Endothelial cell of umbilical vein (primary cell): ENCODE measurements at regions not wholly inside any gene's neighbourhood (a gene's known extent, or its start where the extent isn't known, plus 50 kb on each side); places are given as distances from the start of the nearest gene placed in this dataset.

Experiments used
- BruUV-seq: library from RNA; stranded (reverse); fragments of 400-500 nt; replicated peaks from 2 replicates; lab custom pipeline; 2021; lab: Mats Ljungman, UMichigan
- CTCF ChIA-PET: fragments of 300-600, 350-600 bp; sonication (Branson Sonifier 250); formaldehyde crosslinking; loops from one replicate; lab custom pipeline; 2021; ENCODE audit warnings: antibody characterized with exemption, inconsistent platforms; lab: Charles Lee
- POLR2A ChIA-PET: fragments of 300-600, 350-600 bp; sonication (Branson Sonifier 250); formaldehyde crosslinking; loops from one replicate; lab custom pipeline; 2021; ENCODE audit warnings: antibody characterized with exemption, inconsistent platforms; lab: Charles Lee
- DNase-seq: peaks from one replicate; pipeline ENCODE4 v3.0.0-alpha.2; 2011; ENCODE audit warnings: low read depth, low spot score
- FAIRE-seq: peaks from 2 replicates; lab custom pipeline; 2011; peaks lifted over from hg19 to GRCh38; lab: Jason Lieb, UNC
- H2AFZ ChIP-seq: 2 replicates; pipeline ENCODE4 v1.6.0; 2012; ENCODE audit warnings: low read depth, low read length, control low read depth, inconsistent platforms
- H3K27ac ChIP-seq: 2 replicates; pipeline ENCODE4 v1.5.1; 2011; ENCODE audit warnings: low read depth, mild to moderate bottlenecking, control low read depth, low read length, moderate library complexity; ENCODE audit not compliant: insufficient read depth
- H3K27me3 ChIP-seq, 2 experiments: 2 replicates each; pipeline versions ENCODE4 v1.6.0 to v1.6.1; 2011; ENCODE audit warnings: low read length in 2 of 2, mixed read lengths in 1 of 2; ENCODE audit not compliant: control insufficient read depth in 2 of 2, insufficient read depth in 2 of 2
- H3K36me3 ChIP-seq, 2 experiments: 2 replicates in 1 of 2; 3 replicates in 1 of 2; pipeline ENCODE4 v1.5.1; 2011; ENCODE audit warnings: low read length in 2 of 2, mild to moderate bottlenecking in 1 of 2, moderate library complexity in 1 of 2; ENCODE audit not compliant: control insufficient read depth in 2 of 2, insufficient read depth in 2 of 2; ENCODE audit errors: extremely low read depth in 1 of 2
- H3K4me1 ChIP-seq: 3 replicates; pipeline ENCODE4 v1.5.1; 2011; ENCODE audit warnings: mild to moderate bottlenecking, low read length; ENCODE audit not compliant: control insufficient read depth, insufficient read depth; ENCODE audit errors: extremely low read depth
- H3K4me2 ChIP-seq: 2 replicates; pipeline ENCODE4 v1.6.1; 2011; ENCODE audit warnings: low read length, control low read depth, mixed read lengths; ENCODE audit not compliant: insufficient read depth
- H3K4me3 ChIP-seq, 3 experiments: fragments of 200-600 bp in 1 of 3; sonication (generic), shearing (Covaris generic) in 1 of 3; replicated peaks in 1 of 3; 2 replicates each; pipeline ENCODE4 v1.5.1; 2011 to 2016; ENCODE audit warnings: control low read depth in 3 of 3, low read length in 3 of 3, mild to moderate bottlenecking in 2 of 3, inconsistent platforms in 1 of 3, low read depth in 1 of 3, moderate library complexity in 1 of 3; ENCODE audit not compliant: insufficient read depth in 1 of 3
- H3K79me2 ChIP-seq: 2 replicates; pipeline ENCODE4 v1.6.0; 2012; ENCODE audit warnings: low read length, inconsistent platforms; ENCODE audit not compliant: control insufficient read depth, insufficient read depth
- H3K9ac ChIP-seq: replicated peaks from 2 replicates; pipeline ENCODE3; 2011; ENCODE audit warnings: low read length, control low read depth; ENCODE audit not compliant: insufficient read depth; ENCODE audit errors: extremely low read depth
- H3K9me1 ChIP-seq: replicated peaks from 3 replicates; pipeline ENCODE4 v1.6.0; 2011; ENCODE audit warnings: mild to moderate bottlenecking, low read length; ENCODE audit not compliant: control insufficient read depth, insufficient read depth; ENCODE audit errors: extremely low read depth
- H3K9me3 ChIP-seq: replicated peaks from 2 replicates; pipeline ENCODE4 v1.5.1; 2012; ENCODE audit warnings: low read length, inconsistent platforms; ENCODE audit not compliant: control insufficient read depth, insufficient read depth
- H4K20me1 ChIP-seq: replicated peaks from 2 replicates; pipeline ENCODE3; 2011; ENCODE audit warnings: mild to moderate bottlenecking, low read length; ENCODE audit not compliant: control insufficient read depth, insufficient read depth; ENCODE audit errors: extremely low read depth
- CTCF ChIP-seq, 2 donors: IDR thresholded peaks; 1 replicate in 1 of 2; 2 replicates in 1 of 2; pipeline ENCODE4 v1.5.1; 2011; ENCODE audit warnings: low read length in 2 of 2, mild to moderate bottlenecking in 2 of 2, moderate library complexity in 2 of 2, control low read depth in 1 of 2, inconsistent platforms in 1 of 2, low read depth in 1 of 2; ENCODE audit not compliant: insufficient read depth in 1 of 2; ENCODE audit errors: extremely low read depth in 1 of 2
- EZH2 ChIP-seq: IDR thresholded peaks from 2 replicates; pipeline ENCODE4 v1.6.1; 2012; ENCODE audit warnings: borderline replicate concordance, low read depth, mild to moderate bottlenecking, moderate library complexity, low read length, inconsistent platforms; ENCODE audit not compliant: severe bottlenecking
- FOS ChIP-seq: IDR thresholded peaks from 2 replicates; pipeline ENCODE4 v1.6.1; 2011; ENCODE audit warnings: mild to moderate bottlenecking, low read length, moderate library complexity, borderline replicate concordance; ENCODE audit not compliant: insufficient read depth
- GATA2 ChIP-seq: IDR thresholded peaks from 2 replicates; pipeline ENCODE4 v1.7.0; 2011; ENCODE audit warnings: low read depth, mild to moderate bottlenecking, moderate library complexity, mixed read lengths, low read length; ENCODE audit not compliant: insufficient read length, insufficient read depth
- JUN ChIP-seq: IDR thresholded peaks from 2 replicates; pipeline ENCODE4 v1.6.1; 2011; ENCODE audit warnings: borderline replicate concordance, low read depth; ENCODE audit not compliant: insufficient read length, insufficient read depth
- MAX ChIP-seq: IDR thresholded peaks from 2 replicates; pipeline ENCODE4 v1.6.1; 2011; ENCODE audit not compliant: insufficient read depth, insufficient read length
- MYC ChIP-seq: IDR thresholded peaks from one replicate; pipeline ENCODE4 v1.6.1; 2011; ENCODE audit warnings: mild to moderate bottlenecking, low read depth, low read length
- POLR2A ChIP-seq: IDR thresholded peaks from 2 replicates; pipeline ENCODE4 v1.6.1; 2012; ENCODE audit warnings: low read depth, mild to moderate bottlenecking, control low read depth, low read length
- POLR2AphosphoS5 ChIP-seq: IDR thresholded peaks from 2 replicates; pipeline ENCODE4 v1.6.1; 2012; ENCODE audit warnings: low read depth, mild to moderate bottlenecking, control low read depth, low read length, moderate library complexity; ENCODE audit not compliant: insufficient read depth
- dilution Hi-C: fragments of 300-500 bp; cut with MboI; formaldehyde crosslinking; loops from one replicate; pipeline ENCODE4 v1.15.0; 2019; ENCODE audit warnings: low sequenced_read_pairs; ENCODE audit not compliant: extremely low pct_ligation_motif_present
- intact Hi-C: fragments of 100-400 bp; cut with micrococcal nuclease; formaldehyde crosslinking; loops from one replicate; pipeline ENCODE4 v1.10.0; 2022

- Histone ChIP-seq H3K4me1 (no peaks in the 10 kb centered on the region), H4K20me1 (no peaks in the 10 kb centered on the region), H3K4me2 (no peak overlapping the region), H3K36me3 (no peaks in the 10 kb centered on the region), H3K9ac (no peak overlapping the region), H3K9me3 (no peaks in the 10 kb centered on the region), H3K27ac (no peak overlapping the region), H3K79me2 (no peaks in the 10 kb centered on the region), H2AFZ (no peak overlapping the region), H3K9me1 (no peaks in the 10 kb centered on the region), H3K27me3 (no peaks in the 10 kb centered on the region), H3K4me3 (no peak overlapping the region)
- ChIA-PET POLR2A (no interaction called here), CTCF (interaction anchor here (1.1 kb wide), 1 partner anchor 908 kb away, joined by 6 read pairs; no protein-coding TSS in a partner anchor)
- DNase-seq, result no peak
- TF ChIP-seq MAX (no peak), CTCF (IDR thresholded peaks at IDR 0.05; ENCODE audit: extremely low read depth in 1 of 2, insufficient read depth in 1 of 2, low read depth in 1 of 2, low read length in 2 of 2) (no peak), JUN (no peak), GATA2 (no peak), POLR2A (no peak), MYC (no peak), EZH2 (no peak), FOS (no peak), POLR2AphosphoS5 (no peak)
- dilution Hi-C loops (no loop called here), intact Hi-C loops (no loop called here)
- no peak for FAIRE-seq
- no TSS peak for BruUV-seq
These were observed 495.6 kb downstream of the NYAP2 start for GRCh38 chr2:225895126-225895525.
